Mesenchymal stem cell (in vitro differentiated cells and primary cell): ENCODE measurements at regions not wholly inside any gene's neighbourhood (a gene's known extent, or its start where the extent isn't known, plus 50 kb on each side); places are given as distances from the start of the nearest gene placed in this dataset.

ENCODE experiments used
- DNase-seq: peaks from one replicate; pipeline ENCODE4 v3.0.0-alpha.2; 2013
- H2AFZ ChIP-seq: one replicate; pipeline ENCODE4 v1.6.1; 2013; ENCODE audit warnings: low read depth, mild to moderate bottlenecking, control low read depth, inconsistent platforms, low read length, moderate library complexity
- H2AK5ac ChIP-seq: 2 replicates; pipeline ENCODE4 v1.6.1; 2013; ENCODE audit warnings: low read length, moderate library complexity, mild to moderate bottlenecking, inconsistent platforms; ENCODE audit not compliant: severe bottlenecking
- H2BK120ac ChIP-seq: one replicate; pipeline ENCODE4 v1.6.1; 2013; ENCODE audit warnings: low read depth, mild to moderate bottlenecking, inconsistent platforms, low read length, moderate library complexity
- H2BK12ac ChIP-seq, 2 experiments: one replicate each; pipeline ENCODE4 v1.6.1; 2013; ENCODE audit warnings: inconsistent platforms in 2 of 2, low read length in 2 of 2, mild to moderate bottlenecking in 2 of 2, moderate library complexity in 2 of 2, control low read depth in 1 of 2
- H2BK15ac ChIP-seq: one replicate; pipeline ENCODE4 v1.6.1; 2013; ENCODE audit warnings: mild to moderate bottlenecking, low read depth, inconsistent platforms; ENCODE audit not compliant: poor library complexity, severe bottlenecking
- H2BK5ac ChIP-seq: 2 replicates; pipeline ENCODE4 v1.6.1; 2013; ENCODE audit warnings: low read depth, mild to moderate bottlenecking, low read length, control low read depth, inconsistent platforms; ENCODE audit not compliant: poor library complexity, severe bottlenecking
- H3K14ac ChIP-seq, 2 experiments: one replicate each; pipeline ENCODE4 v1.6.1; 2013; ENCODE audit warnings: inconsistent platforms in 2 of 2, low read length in 2 of 2, control low read depth in 1 of 2, mild to moderate bottlenecking in 1 of 2, moderate library complexity in 1 of 2
- H3K18ac ChIP-seq, 2 experiments: one replicate each; pipeline ENCODE4 v1.6.1; 2013; ENCODE audit warnings: inconsistent platforms in 2 of 2, low read length in 2 of 2, control low read depth in 1 of 2, low read depth in 1 of 2, mild to moderate bottlenecking in 1 of 2
- H3K23ac ChIP-seq, 2 experiments: one replicate each; pipeline ENCODE4 v1.6.1; 2013; ENCODE audit warnings: inconsistent platforms in 2 of 2, low read length in 2 of 2, mild to moderate bottlenecking in 2 of 2, moderate library complexity in 2 of 2, control low read depth in 1 of 2
- H3K27ac ChIP-seq: 2 replicates; pipeline ENCODE4 v1.5.1; 2013; ENCODE audit warnings: mild to moderate bottlenecking, moderate library complexity, low read length, control low read depth, inconsistent platforms; ENCODE audit not compliant: poor library complexity, severe bottlenecking
- H3K27me3 ChIP-seq, 2 experiments: 2 replicates each; pipeline versions ENCODE4 v1.6.1 to v1.7.0; 2013; ENCODE audit warnings: low read length in 2 of 2, mild to moderate bottlenecking in 2 of 2, moderate library complexity in 2 of 2, control low read depth in 1 of 2, inconsistent platforms in 1 of 2; ENCODE audit not compliant: control insufficient read depth in 1 of 2, insufficient read depth in 1 of 2
- H3K36me3 ChIP-seq, 2 experiments: 2 replicates each; pipeline versions ENCODE4 v1.6.1 to v1.7.0; 2013; ENCODE audit warnings: low read length in 2 of 2, control low read depth in 1 of 2, inconsistent platforms in 1 of 2, low read depth in 1 of 2, mild to moderate bottlenecking in 1 of 2; ENCODE audit not compliant: insufficient read depth in 2 of 2, control insufficient read depth in 1 of 2
- H3K4ac ChIP-seq, 2 experiments: one replicate each; pipeline ENCODE4 v1.6.1; 2013; ENCODE audit warnings: inconsistent platforms in 2 of 2, low read length in 2 of 2, mild to moderate bottlenecking in 2 of 2, moderate library complexity in 2 of 2, control low read depth in 1 of 2, low read depth in 1 of 2
- H3K4me1 ChIP-seq: 2 replicates; pipeline ENCODE4 v1.6.1; 2013; ENCODE audit warnings: low read depth, low read length, control low read depth; ENCODE audit not compliant: control insufficient read depth, insufficient read depth
- H3K4me2 ChIP-seq: 2 replicates; pipeline ENCODE4 v1.6.1; 2013; ENCODE audit warnings: low read length, mild to moderate bottlenecking, inconsistent platforms; ENCODE audit not compliant: poor library complexity, severe bottlenecking
- H3K4me3 ChIP-seq, 2 experiments: 2 replicates each; pipeline versions ENCODE4 v1.5.1 to v1.7.0; 2013; ENCODE audit warnings: low read length in 2 of 2, mild to moderate bottlenecking in 2 of 2, control low read depth in 1 of 2, low read depth in 1 of 2; ENCODE audit not compliant: insufficient read depth in 1 of 2
- H3K79me1 ChIP-seq: replicated peaks from 2 replicates; pipeline ENCODE4 v1.6.1; 2013; ENCODE audit warnings: mild to moderate bottlenecking, control low read depth, low read length, inconsistent platforms; ENCODE audit not compliant: poor library complexity, severe bottlenecking
- H3K9ac ChIP-seq: 2 replicates; pipeline ENCODE4 v1.7.0; 2013; ENCODE audit warnings: mild to moderate bottlenecking, low read length, moderate library complexity
- H3K9me3 ChIP-seq: 2 replicates; pipeline ENCODE4 v1.7.0; 2013; ENCODE audit warnings: mild to moderate bottlenecking, low read length; ENCODE audit not compliant: control insufficient read depth
- H4K8ac ChIP-seq: one replicate; pipeline ENCODE4 v1.6.1; 2013; ENCODE audit warnings: inconsistent platforms, mild to moderate bottlenecking, low read length, moderate library complexity
- H4K91ac ChIP-seq: one replicate; pipeline ENCODE4 v1.6.1; 2013; ENCODE audit warnings: mild to moderate bottlenecking, low read length, inconsistent platforms
- WGBS: methylation state at CpG from one replicate; pipeline ENCODE4 v1.1.7; 2013; ENCODE audit warnings: mixed read lengths; 5-methylcytosine and 5-hydroxymethylcytosine counted together

DNA sequence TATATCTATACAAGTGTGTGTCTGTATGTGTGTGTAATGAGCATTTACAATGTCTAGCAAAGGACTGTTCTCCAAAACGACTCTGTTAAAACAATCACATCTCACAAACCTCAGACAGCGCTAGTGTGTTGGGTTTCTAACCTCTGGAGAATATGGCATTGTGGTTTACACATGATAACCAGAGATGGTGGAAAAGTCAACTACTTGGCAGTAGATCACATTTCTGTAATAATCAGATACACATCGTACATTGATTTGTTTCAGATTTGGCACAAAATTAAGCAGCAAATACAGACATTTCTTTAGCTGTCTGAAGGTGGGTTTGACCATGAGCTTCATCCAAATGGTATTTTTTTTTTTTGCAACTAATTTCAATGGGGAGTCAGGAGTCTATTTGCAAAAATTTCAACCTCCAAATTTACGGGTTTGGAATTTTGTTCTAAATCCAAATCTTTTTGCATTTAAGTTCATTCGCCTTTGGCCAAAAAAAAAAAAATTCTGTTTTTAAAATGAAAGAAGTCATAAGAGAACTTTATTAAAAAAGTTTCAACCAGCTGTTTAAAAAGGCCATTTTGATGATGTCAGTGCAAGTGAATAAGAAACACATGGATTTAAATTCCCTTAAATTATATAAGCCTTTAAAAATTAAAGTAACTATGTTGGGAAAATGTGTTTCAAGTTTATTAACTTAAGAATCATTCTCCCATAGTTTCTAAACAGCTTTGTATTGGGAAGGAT lies 127.8 kb downstream of the TMEM26 start:
- no peak overlapping the region for H3K4ac ChIP-seq
- H2BK120ac ChIP-seq = no peak overlapping the region
- no peak overlapping the region for H3K9ac ChIP-seq
- H3K4me2 ChIP-seq = no peak overlapping the region
- no peak overlapping the region for H2BK15ac ChIP-seq
- no peak overlapping the region for H3K18ac ChIP-seq
- no peaks in the 10 kb centered on the region for H3K36me3 ChIP-seq
- no peak for DNase-seq
- H3K79me1 ChIP-seq = no peaks in the 10 kb centered on the region
- H4K91ac ChIP-seq = no peak overlapping the region
- H3K9me3 ChIP-seq = peaks cover 15% of the 10 kb centered on the region
- H3K14ac ChIP-seq = no peak overlapping the region
- no peaks in the 10 kb centered on the region for H3K27me3 ChIP-seq
- WGBS = 100% methylated on average over 1 of the region's 5 CpGs
- no peak overlapping the region for H2AFZ ChIP-seq
- H3K4me3 ChIP-seq = no peak overlapping the region
- no peak overlapping the region for H2BK12ac ChIP-seq
- no peak overlapping the region for H2BK5ac ChIP-seq
- H2AK5ac ChIP-seq = no peak overlapping the region
- H3K27ac ChIP-seq = no peak overlapping the region
- H3K4me1 ChIP-seq = no peaks in the 10 kb centered on the region
- no peak overlapping the region for H4K8ac ChIP-seq
- no peak overlapping the region for H3K23ac ChIP-seq

DNA sequence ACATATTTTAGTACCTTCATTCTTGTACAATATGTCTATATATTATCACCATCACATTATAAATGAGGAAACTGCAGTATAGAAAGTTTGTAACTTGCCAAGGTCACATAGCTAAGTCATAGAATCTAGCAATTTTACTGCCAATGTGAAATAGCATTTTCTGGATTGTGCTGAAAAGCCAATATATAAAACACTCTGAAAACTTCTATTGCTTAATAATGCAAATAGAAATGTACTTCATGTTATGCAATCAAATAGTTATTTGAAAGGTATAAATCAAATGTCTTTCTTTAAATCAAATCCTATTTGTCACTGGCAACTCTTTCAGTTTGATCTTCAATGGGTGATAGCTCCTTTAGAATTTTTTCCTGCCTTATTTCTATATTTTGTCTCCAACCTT lies 129.5 kb downstream of the TMEM26 start:
- Histone ChIP-seq H2BK12ac (no peak overlapping the region), H3K27me3 (no peaks in the 10 kb centered on the region), H3K23ac (no peak overlapping the region), H3K9me3 (peaks cover 7% of the 10 kb centered on the region), H3K27ac (no peak overlapping the region), H2AFZ (no peak overlapping the region), H4K8ac (no peak overlapping the region), H3K4ac (no peak overlapping the region), H2BK120ac (no peak overlapping the region), H3K4me3 (no peak overlapping the region), H3K9ac (no peak overlapping the region), H2AK5ac (no peak overlapping the region), H2BK15ac (no peak overlapping the region), H2BK5ac (no peak overlapping the region), H3K14ac (no peak overlapping the region), H3K36me3 (no peaks in the 10 kb centered on the region), H3K18ac (no peak overlapping the region), H3K4me2 (no peak overlapping the region), H3K4me1 (no peaks in the 10 kb centered on the region), H3K79me1 (no peaks in the 10 kb centered on the region), H4K91ac (no peak overlapping the region)
- no peak for DNase-seq

GRCh38 chr10:61321041-61321857 lies 131.9 kb downstream of the TMEM26 start:
- H3K9me3 ChIP-seq = no peaks in the 10 kb centered on the region
- H3K36me3 ChIP-seq = no peaks in the 10 kb centered on the region
- no peak overlapping the region for H3K4me3 ChIP-seq
- no peak overlapping the region for H3K23ac ChIP-seq
- no peak overlapping the region for H2BK120ac ChIP-seq
- H4K8ac ChIP-seq = no peak overlapping the region
- no peaks in the 10 kb centered on the region for H3K27me3 ChIP-seq
- no peak overlapping the region for H3K4me2 ChIP-seq
- no peak overlapping the region for H3K14ac ChIP-seq
- no peak overlapping the region for H2AFZ ChIP-seq
- H2BK12ac ChIP-seq = no peak overlapping the region
- no peak overlapping the region for H2BK15ac ChIP-seq
- no peaks in the 10 kb centered on the region for H3K4me1 ChIP-seq
- no peak overlapping the region for H3K4ac ChIP-seq
- no peak for DNase-seq
- H2BK5ac ChIP-seq = no peak overlapping the region
- H3K27ac ChIP-seq = no peak overlapping the region
- no peak overlapping the region for H3K9ac ChIP-seq
- H3K18ac ChIP-seq = no peak overlapping the region
- no peaks in the 10 kb centered on the region for H3K79me1 ChIP-seq
- H4K91ac ChIP-seq = no peak overlapping the region
- H2AK5ac ChIP-seq = no peak overlapping the region
- 94% methylated on average over 3 of the region's 3 CpGs for WGBS

DNA sequence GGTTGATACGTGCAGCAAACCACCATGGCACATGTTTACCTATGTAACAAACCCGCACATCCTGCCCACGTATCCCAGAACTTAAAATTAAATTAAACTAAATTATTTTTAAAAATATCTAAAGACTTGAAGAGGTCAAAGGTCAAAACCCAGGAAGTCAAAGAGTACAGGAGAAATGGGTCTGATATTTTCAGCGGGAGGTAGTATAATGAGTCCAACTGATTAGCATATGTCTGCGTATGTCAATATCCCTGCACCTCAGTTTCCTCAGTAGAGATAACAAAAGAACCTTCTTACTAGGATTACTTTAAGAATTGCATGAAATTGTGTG lies 133.0 kb downstream of the TMEM26 start:
- no peak overlapping the region for H3K4ac ChIP-seq
- H3K14ac ChIP-seq = no peak overlapping the region
- no peak overlapping the region for H3K9ac ChIP-seq
- H2AFZ ChIP-seq = no peak overlapping the region
- H3K18ac ChIP-seq = no peak overlapping the region
- H4K91ac ChIP-seq = no peak overlapping the region
- H2BK12ac ChIP-seq = no peak overlapping the region
- H3K79me1 ChIP-seq = no peaks in the 10 kb centered on the region
- no peaks in the 10 kb centered on the region for H3K36me3 ChIP-seq
- H3K27ac ChIP-seq = no peak overlapping the region
- no CpG with 5 or more reads among the region's 5 CpGs for WGBS
- H4K8ac ChIP-seq = no peak overlapping the region
- H3K9me3 ChIP-seq = peaks cover 5% of the 10 kb centered on the region
- no peak overlapping the region for H3K23ac ChIP-seq
- H2BK120ac ChIP-seq = no peak overlapping the region
- H2BK5ac ChIP-seq = no peak overlapping the region
- no peak overlapping the region for H2BK15ac ChIP-seq
- H3K4me3 ChIP-seq = no peak overlapping the region
- H3K4me1 ChIP-seq = no peaks in the 10 kb centered on the region
- H3K4me2 ChIP-seq = no peak overlapping the region
- DNase-seq = no peak
- H2AK5ac ChIP-seq = no peak overlapping the region
- H3K27me3 ChIP-seq = no peaks in the 10 kb centered on the region
